Fibroblast of pulmonary artery (primary cell): ENCODE measurements at regions not wholly inside any gene's neighbourhood (a gene's known extent, or its start where the extent isn't known, plus 50 kb on each side); places are given as distances from the start of the nearest gene placed in this dataset.

ENCODE experiments used
- DNase-seq: peaks from one replicate; pipeline ENCODE4 v3.0.0-alpha.2; 2010; ENCODE audit warnings: low read depth
- H3K4me3 ChIP-seq: replicated peaks from 2 replicates; pipeline ENCODE4 v1.5.1; 2011; ENCODE audit warnings: low read depth, mild to moderate bottlenecking, control low read depth, low read length, moderate library complexity
- TF ChIP-seq, protein P1 (sequence below): IDR thresholded peaks from 2 replicates; pipeline ENCODE4 v1.5.1; 2011; ENCODE audit warnings: mild to moderate bottlenecking, control low read depth, low read length, inconsistent platforms; ENCODE audit errors: missing control alignments

DNA sequence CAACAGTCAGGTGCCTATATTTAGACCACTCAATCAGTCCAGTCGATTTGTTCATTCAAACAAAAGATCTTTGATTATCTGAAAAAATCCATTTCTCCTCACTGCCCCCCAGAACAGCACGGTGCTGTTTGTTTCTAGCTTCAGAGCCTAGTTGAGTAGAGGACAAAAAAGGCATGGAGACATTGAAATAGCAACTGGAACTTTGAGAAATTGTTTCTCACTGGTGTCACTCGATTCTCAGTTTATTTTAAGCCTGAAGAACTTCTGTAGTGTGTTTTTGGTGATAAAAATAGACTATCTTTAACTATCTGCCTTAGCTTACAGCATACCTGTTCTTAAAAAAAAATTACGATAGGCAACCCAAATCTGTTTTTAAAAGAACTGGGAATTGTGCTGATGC lies 67.1 kb downstream of the ARHGAP35 start:
- TF ChIP-seq, protein P1, sequence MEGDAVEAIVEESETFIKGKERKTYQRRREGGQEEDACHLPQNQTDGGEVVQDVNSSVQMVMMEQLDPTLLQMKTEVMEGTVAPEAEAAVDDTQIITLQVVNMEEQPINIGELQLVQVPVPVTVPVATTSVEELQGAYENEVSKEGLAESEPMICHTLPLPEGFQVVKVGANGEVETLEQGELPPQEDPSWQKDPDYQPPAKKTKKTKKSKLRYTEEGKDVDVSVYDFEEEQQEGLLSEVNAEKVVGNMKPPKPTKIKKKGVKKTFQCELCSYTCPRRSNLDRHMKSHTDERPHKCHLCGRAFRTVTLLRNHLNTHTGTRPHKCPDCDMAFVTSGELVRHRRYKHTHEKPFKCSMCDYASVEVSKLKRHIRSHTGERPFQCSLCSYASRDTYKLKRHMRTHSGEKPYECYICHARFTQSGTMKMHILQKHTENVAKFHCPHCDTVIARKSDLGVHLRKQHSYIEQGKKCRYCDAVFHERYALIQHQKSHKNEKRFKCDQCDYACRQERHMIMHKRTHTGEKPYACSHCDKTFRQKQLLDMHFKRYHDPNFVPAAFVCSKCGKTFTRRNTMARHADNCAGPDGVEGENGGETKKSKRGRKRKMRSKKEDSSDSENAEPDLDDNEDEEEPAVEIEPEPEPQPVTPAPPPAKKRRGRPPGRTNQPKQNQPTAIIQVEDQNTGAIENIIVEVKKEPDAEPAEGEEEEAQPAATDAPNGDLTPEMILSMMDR, result no peak
- H3K4me3 ChIP-seq, result no peak overlapping the region
- no peak for DNase-seq

GRCh38 chr19:46928951-46929350 lies 68.2 kb downstream of the ARHGAP35 start:
- TF ChIP-seq, protein P1, result peak; percentile 28
- DNase-seq, result no peak
- H3K4me3 ChIP-seq, result no peak overlapping the region

- TF ChIP-seq, protein P1, result no peak
- no peak for DNase-seq
- H3K4me3 ChIP-seq, result no peak overlapping the region
Observed at GRCh38 chr19:46931202-46931601, 70.4 kb downstream of the ARHGAP35 start.

DNA sequence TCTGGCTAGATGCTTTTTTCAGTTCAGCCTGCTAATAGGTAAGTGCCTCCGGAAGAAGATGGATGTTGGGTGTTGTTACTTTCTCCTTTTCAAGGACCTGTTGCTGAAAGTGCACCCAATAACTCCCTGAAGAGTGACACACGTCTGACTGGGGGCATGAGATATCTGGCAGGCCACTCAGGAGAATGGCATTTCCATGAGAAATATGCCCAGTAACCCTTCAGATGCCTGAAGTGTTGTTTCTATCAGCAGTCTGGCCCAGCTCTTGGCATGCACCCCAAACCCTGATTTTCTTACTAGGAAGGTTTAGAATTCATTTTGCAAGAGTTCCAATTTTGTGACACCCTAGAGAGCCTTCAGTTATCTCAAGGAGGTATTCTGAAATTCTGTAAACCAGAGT lies 71.5 kb downstream of the ARHGAP35 start:
- no peak overlapping the region for H3K4me3 ChIP-seq
- peak; percentile 46 for DNase-seq
- TF ChIP-seq, protein P1, result no peak

DNA sequence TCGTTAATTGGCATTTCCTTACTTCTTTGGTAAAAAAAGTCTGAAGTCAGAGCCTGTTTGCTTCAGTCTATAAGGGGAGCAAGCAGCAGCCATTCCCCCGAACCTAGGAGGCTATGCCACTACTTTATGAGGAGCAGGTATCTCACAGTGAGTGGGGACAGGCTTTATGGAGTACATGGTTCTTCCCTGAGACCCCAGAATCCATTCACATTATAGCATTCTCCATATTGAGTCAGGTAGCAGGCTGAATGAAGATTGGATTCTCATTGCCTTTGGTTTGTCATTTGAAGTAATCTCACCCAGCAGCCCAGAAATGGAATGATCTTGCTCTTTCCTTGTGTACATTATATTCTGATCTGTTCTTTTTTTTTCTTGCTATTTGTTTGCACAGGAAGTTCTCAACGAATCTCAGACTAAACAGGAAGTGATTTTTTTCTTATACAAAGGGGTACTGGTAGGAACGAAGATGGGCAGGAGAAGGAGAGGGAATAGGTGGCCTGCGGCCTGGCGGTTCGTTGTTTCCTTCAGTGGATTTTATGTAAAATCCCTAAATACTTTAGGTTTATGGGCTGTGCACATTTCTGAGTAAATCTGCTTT lies 74.4 kb downstream of the ARHGAP35 start:
- DNase-seq, result no peak
- TF ChIP-seq, protein P1, result no peak
- H3K4me3 ChIP-seq, result no peak overlapping the region

- no peak overlapping the region for H3K4me3 ChIP-seq
- DNase-seq, result no peak
- TF ChIP-seq, protein P1, result no peak
Observed at GRCh38 chr19:46943150-46943946, 76.3 kb upstream of the NPAS1 start.
